ENCODE measurements at regions not wholly inside any gene's neighbourhood (a gene's known extent, or its start where the extent isn't known, plus 50 kb on each side); places are given as distances from the start of the nearest gene placed in this dataset.

GRCh38 chr2:175359710-175360109 lies 178.2 kb upstream of the ATP5MC3 start:
- H3K79me1 ChIP-seq (ENCODE audit: low read depth, low read length) = no peaks in the 10 kb centered on the region
- DNase-seq (ENCODE audit: low read depth in 1 of 2, low spot score in 2 of 2) = no peak
- no peak overlapping the region for H4K5ac ChIP-seq (ENCODE audit: insufficient read length, low read depth, low read length)
- H3K56ac ChIP-seq (replicated peaks; ENCODE audit: insufficient read length, low read depth, low read length) = no peak overlapping the region
- no peaks in the 10 kb centered on the region for H3K9me3 ChIP-seq (ENCODE audit: insufficient read depth in 2 of 2, low read depth in 1 of 2, low read length in 1 of 2)
- H2BK12ac ChIP-seq (ENCODE audit: low read depth, low read length) = no peak overlapping the region
- H3K18ac ChIP-seq (ENCODE audit: extremely low read depth, low read length) = no peak overlapping the region
- no peak overlapping the region for H4K91ac ChIP-seq (replicated peaks; ENCODE audit: insufficient read length, low read length)
- H4K8ac ChIP-seq (ENCODE audit: extremely low read depth, insufficient read depth, low read length) = no peak overlapping the region
- H2BK20ac ChIP-seq (ENCODE audit: low read length) = no peak overlapping the region
- H3K9ac ChIP-seq (replicated peaks in 1 of 4; ENCODE audit: extremely low read depth in 1 of 4, low read depth in 3 of 4, low read length in 3 of 4) = no peak overlapping the region
- no peaks in the 10 kb centered on the region for H3K36me3 ChIP-seq (ENCODE audit: control insufficient read depth in 2 of 4, insufficient read depth in 4 of 4, low read length in 3 of 4)
- no peaks in the 10 kb centered on the region for H3K79me2 ChIP-seq (ENCODE audit: control insufficient read depth in 1 of 2, insufficient read depth in 2 of 2, low read length in 2 of 2)
- no peak overlapping the region for H2BK5ac ChIP-seq (ENCODE audit: low read depth, low read length)
- FAIRE-seq = no peak
- H3K4me1 ChIP-seq (replicated peaks in 1 of 4; ENCODE audit: control insufficient read depth in 3 of 4, insufficient read depth in 4 of 4, low read length in 3 of 4) = no peaks in the 10 kb centered on the region
- ChIA-PET CTCF (ENCODE audit: partially characterized antibody) (interaction anchor here (1.4 kb wide), 1 partner anchor 14 kb away, joined by 5 read pairs; no protein-coding TSS in a partner anchor), POLR2A (ENCODE audit: partially characterized antibody) (no interaction called here)
- H3K27me3 ChIP-seq (replicated peaks in 1 of 4; ENCODE audit: control insufficient read depth in 3 of 4, extremely low read depth in 1 of 4, insufficient read depth in 3 of 4, low read length in 3 of 4) = no peaks in the 10 kb centered on the region
- H3K4me2 ChIP-seq (ENCODE audit: insufficient read depth in 1 of 2, low read depth in 2 of 2, low read length in 2 of 2) = no peak overlapping the region
- no peak overlapping the region for H3K23ac ChIP-seq (ENCODE audit: insufficient read length)
- H2BK120ac ChIP-seq (replicated peaks; ENCODE audit: low read depth, low read length) = no peak overlapping the region
- no peak overlapping the region for H3K14ac ChIP-seq (ENCODE audit: insufficient read length)
- no peak overlapping the region for H3K4me3 ChIP-seq (ENCODE audit: extremely low read depth in 1 of 4, insufficient read depth in 2 of 4, low read depth in 3 of 4, low read length in 4 of 4)
- H4K20me1 ChIP-seq (replicated peaks in 1 of 2; ENCODE audit: control insufficient read depth in 1 of 2, insufficient read depth in 2 of 2, low read length in 2 of 2) = no peaks in the 10 kb centered on the region
- no peaks in the 10 kb centered on the region for H3K23me2 ChIP-seq (ENCODE audit: low read depth, low read length)
- H3K27ac ChIP-seq (ENCODE audit: low read depth, low read length) = no peak overlapping the region
- H3K4ac ChIP-seq (replicated peaks; ENCODE audit: insufficient read length, low read depth, low read length) = no peak overlapping the region
- no peak overlapping the region for H2AK5ac ChIP-seq (ENCODE audit: low read depth, low read length)
- 86% methylated on average over 3 of the region's 3 CpGs; no CpG with 5 or more reads in 1 of the 2 experiments for WGBS, 2 experiments (ENCODE audit: extremely low coverage in 1 of 2, insufficient coverage in 1 of 2, insufficient read length in 1 of 2, insufficient replicate concordance in 2 of 2, low coverage in 1 of 2, low lambda C conversion rate in 2 of 2, missing lambda C conversion rate in 1 of 2)
- no peak overlapping the region for H2BK15ac ChIP-seq (ENCODE audit: low read length)
- H2AFZ ChIP-seq (ENCODE audit: low read length) = no peak overlapping the region
- TF ChIP-seq NRF1 (IDR thresholded peaks at IDR 0.05; ENCODE audit: low read depth, low read length) (no peak), BACH1 (IDR thresholded peaks at IDR 0.05; ENCODE audit: low read length) (no peak), RXRA (IDR thresholded peaks at IDR 0.05; ENCODE audit: insufficient read depth, low read depth, low read length) (no peak), HDAC2 (IDR thresholded peaks at IDR 0.05; ENCODE audit: borderline replicate concordance in 1 of 2, low read depth in 2 of 2, low read length in 2 of 2) (no peak), ATF3 (IDR thresholded peaks at IDR 0.05; ENCODE audit: insufficient read depth, low read depth, low read length) (no peak), RNF2 (IDR thresholded peaks at IDR 0.05; ENCODE audit: borderline replicate concordance, low read depth, low read length, missing control alignments, poor library complexity, severe bottlenecking) (no peak), POLR2A (IDR thresholded peaks at IDR 0.05; ENCODE audit: control extremely low read depth in 1 of 2, low read depth in 2 of 2, low read length in 2 of 2) (no peak)

Measured in H1 (cell line).